HG03565 (cell line): ENCODE measurements at regions not wholly inside any gene's neighbourhood (a gene's known extent, or its start where the extent isn't known, plus 50 kb on each side); places are given as distances from the start of the nearest gene placed in this dataset.

Source experiments
- ATAC-seq: cut with Tn5 transposase; IDR thresholded peaks from one replicate; pipeline ENCODE4 v1.9.1; 2021; ENCODE audit warnings: mild to moderate bottlenecking, moderate library complexity; ENCODE audit not compliant: unreplicated experiment

DNA sequence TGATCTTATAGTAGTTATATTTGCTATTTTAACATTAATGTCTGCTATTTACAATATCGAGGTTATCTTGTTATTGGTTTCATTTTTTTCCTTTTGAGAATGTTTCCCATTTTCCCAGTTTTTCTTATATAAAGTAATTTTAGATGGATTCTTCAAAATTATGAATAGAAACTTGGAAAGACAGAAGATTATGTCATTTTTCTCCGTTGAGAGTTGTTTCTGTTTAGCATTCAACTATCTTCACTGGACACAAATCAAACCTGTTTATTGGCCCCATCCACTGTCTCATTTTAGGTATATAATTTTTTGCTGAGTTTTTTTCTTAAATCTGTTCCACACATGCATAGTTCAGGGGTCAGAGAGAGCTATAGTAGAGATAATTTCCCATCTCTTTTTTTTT lies 1430.9 kb upstream of the MIR17HG start:
- no peak for ATAC-seq

GRCh38 chr13:89920461-89920860 lies 1427.0 kb upstream of the MIR17HG start:
- ATAC-seq: no peak

GRCh38 chr13:89923052-89923451 lies 1424.4 kb upstream of the MIR17HG start:
- no peak for ATAC-seq

GRCh38 chr13:89923736-89924135 lies 1423.8 kb upstream of the MIR17HG start:
- no peak for ATAC-seq

DNA sequence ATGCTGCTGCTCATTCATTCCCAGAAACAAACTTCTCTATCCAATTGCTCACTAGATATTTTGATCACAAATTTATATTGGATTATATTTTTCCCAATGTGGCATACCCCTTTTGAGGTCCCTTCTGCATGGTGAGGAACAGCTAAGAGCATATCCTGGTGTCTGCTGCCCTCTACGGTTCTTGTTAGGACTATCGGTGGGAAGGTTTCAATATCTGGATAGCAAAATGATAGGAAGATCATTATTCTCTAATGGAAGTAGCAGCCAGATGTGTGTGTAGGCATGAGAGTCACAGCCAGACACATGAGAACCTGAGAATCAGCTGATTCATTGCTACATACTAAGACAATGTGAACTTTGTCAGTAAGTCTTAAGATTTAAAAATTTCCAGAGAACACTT lies 1422.4 kb upstream of the MIR17HG start:
- no peak for ATAC-seq

DNA sequence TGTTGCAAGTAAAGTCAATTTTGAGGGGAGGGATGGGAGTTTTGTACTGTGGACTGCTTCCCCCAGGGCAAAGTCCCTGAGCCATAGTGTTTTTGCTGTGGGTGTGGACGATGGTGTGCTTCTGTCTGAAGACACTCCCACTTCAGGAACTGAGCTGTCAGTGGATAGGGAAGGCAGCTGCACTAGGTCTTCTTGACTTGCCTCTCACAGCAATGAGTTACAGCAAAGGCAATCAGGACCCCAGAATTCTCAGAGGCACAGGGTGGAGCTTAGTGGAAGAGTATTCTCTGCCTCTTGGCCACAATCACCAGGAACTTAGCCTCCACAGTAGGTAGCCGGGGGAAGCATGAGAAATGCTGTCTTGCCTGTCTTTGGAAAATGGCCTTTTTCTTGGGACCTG lies 1416.6 kb upstream of the MIR17HG start:
- ATAC-seq: no peak

- no peak for ATAC-seq
Measured at GRCh38 chr13:89932902-89933301, 1414.6 kb upstream of the MIR17HG start.

DNA sequence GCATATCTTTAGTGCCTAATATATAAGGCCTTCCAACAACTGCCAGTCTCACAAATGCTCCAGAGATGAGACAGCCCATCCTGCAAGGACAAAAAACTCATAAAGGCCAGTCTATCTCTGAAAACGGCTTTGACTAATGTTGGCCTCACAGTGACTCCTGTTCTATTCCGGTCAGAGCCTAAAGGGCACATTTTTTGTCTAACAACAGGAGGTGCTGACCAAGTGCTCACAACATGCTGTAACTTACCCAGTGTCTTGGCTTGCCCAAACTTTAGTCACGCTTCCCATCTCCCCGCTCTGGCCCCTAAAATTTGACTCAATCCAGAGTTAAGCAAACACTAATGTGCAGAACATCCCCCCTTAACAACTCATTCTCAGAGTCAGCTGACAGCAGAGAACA lies 1411.2 kb upstream of the MIR17HG start:
- ATAC-seq: no peak

GRCh38 chr13:89937420-89937819 lies 1410.1 kb upstream of the MIR17HG start:
- no peak for ATAC-seq

GRCh38 chr13:89940383-89940782 lies 1407.1 kb upstream of the MIR17HG start:
- ATAC-seq: no peak

GRCh38 chr13:89943139-89943538 lies 1404.3 kb upstream of the MIR17HG start:
- ATAC-seq: no peak

- ATAC-seq: no peak
Measured at GRCh38 chr13:89950225-89950624, 1397.3 kb upstream of the MIR17HG start.

GRCh38 chr13:89951341-89951740 lies 1396.1 kb upstream of the MIR17HG start:
- no peak for ATAC-seq

DNA sequence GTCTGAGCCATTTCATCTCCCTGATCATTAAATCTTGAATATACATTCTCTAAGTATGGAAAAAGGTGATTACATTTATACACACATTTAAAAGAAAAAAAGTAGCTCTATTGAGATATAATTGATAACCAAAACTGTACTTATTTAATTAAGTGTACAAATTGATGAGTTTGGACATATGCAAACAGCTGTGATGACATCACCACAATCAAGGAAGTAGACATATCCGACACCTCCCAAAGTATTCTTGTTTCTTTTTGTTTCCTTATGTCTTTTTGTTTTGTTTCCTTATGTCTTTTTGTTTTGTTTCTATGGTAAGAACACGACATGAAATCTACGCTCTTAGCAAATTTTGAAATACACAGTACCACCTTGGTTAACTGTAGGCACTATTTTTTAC lies 1393.9 kb upstream of the MIR17HG start:
- no peak for ATAC-seq

GRCh38 chr13:89955773-89956172 lies 1391.7 kb upstream of the MIR17HG start:
- ATAC-seq: no peak

DNA sequence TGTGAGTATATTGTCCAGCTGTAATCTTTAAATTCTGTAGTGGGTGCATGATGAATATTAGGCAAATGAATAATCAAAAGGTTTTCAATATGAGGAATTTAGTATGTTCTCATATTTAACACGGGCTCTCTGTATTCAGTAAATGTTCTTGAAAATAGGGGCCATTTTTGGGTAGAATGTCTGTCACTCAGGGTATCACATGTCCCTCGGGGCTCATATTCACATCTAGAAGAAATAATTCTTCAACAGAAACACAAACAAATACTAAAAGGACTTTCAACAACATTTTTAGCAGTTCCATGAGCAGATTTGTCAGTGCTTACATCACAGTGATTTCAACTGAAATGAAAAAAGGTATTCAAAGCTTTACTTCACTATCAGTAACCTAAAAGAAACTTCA lies 1388.4 kb upstream of the MIR17HG start:
- no peak for ATAC-seq

- no peak for ATAC-seq
Measured at GRCh38 chr13:89965252-89965651, 1382.2 kb upstream of the MIR17HG start.

DNA sequence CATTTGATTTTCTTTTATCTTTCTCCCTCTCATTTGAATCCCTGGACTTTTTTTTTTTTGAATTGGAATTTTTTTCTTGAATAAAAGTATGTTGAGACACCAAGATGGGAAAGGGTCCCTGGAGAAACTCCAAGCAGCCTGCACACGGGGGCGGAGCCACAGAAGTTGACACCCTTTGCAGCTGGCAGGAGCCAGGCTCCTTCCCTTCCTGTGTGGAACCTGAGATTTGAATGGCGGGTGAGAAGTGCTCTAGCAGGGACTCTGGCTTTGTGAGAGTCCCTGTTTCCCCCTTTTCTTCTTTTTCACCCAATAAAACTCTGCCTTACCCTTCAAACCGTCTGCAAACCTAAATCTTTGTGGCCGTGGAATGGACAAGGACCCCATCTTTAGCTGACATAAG lies 1381.0 kb upstream of the MIR17HG start:
- no peak for ATAC-seq

GRCh38 chr13:89967701-89968100 lies 1379.8 kb upstream of the MIR17HG start:
- no peak for ATAC-seq

- ATAC-seq: no peak
Measured at GRCh38 chr13:89968470-89968869, 1379.0 kb upstream of the MIR17HG start.

DNA sequence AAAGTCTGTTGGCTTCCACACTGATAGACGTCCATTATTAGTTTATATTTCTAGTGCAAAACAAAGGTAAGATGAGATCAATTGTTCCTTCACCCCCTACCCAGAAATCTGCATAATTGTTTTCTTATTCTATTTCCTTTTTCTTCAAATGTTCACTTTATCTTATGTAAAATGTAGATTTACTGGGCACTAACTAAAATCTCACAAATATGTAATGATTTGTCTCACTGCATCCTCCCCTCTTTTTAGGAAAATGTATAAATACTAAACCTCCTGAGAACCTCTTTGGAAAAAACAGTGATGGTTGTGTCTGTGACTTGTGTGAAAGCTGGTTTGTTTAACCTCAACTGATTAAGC lies 1377.2 kb upstream of the MIR17HG start:
- ATAC-seq: no peak

DNA sequence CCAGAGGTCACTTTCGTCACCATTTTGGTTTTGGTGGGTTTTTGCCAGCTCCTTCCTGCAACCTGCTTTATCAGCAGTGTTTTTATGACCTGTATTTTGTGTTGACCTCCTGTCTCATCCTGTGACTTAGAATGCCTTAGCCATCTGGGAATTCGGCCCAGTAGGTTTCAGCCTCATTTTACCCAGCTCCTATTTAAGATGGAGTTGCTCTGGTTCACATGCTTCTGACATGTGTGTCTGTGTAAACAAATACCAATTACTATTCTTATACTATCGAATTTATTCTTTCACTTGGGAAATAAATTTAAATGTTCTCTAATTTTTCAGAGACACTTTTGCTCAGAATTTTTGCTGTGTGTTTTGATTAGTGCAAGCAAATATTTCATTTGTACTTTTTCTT lies 1370.3 kb upstream of the MIR17HG start:
- no peak for ATAC-seq

- no peak for ATAC-seq
Measured at GRCh38 chr13:89980896-89981295, 1366.6 kb upstream of the MIR17HG start.
